H1 (cell line): ENCODE measurements at regions not wholly inside any gene's neighbourhood (a gene's known extent, or its start where the extent isn't known, plus 50 kb on each side); places are given as distances from the start of the nearest gene placed in this dataset.
A peak's percentile ranks its signal among the peaks of the same experiment; 100 is the strongest.

Source experiments
- ATF3 ChIP-seq: IDR thresholded peaks from 2 replicates; pipeline ENCODE4 v1.6.1; 2011; ENCODE audit warnings: low read depth, mild to moderate bottlenecking, low read length; ENCODE audit not compliant: insufficient read depth
- KDM1A ChIP-seq: fragments of 200-600, 300-600 bp; sonication (generic); IDR thresholded peaks from 2 replicates; pipeline ENCODE4 v1.7.1; 2016; ENCODE audit warnings: mild to moderate bottlenecking, low read length, borderline replicate concordance
- RFX5 ChIP-seq: IDR thresholded peaks from 2 replicates; pipeline ENCODE4 v1.6.1; 2011; ENCODE audit warnings: low read depth, low read length, improper control_type of control experiment, borderline replicate concordance
- TAF1 ChIP-seq: IDR thresholded peaks from 2 replicates; pipeline ENCODE4 v1.6.1; 2011; ENCODE audit warnings: mild to moderate bottlenecking, low read depth, low read length
- ZNF274 ChIP-seq: IDR thresholded peaks from 2 replicates; pipeline ENCODE4 v1.7.0; 2012; ENCODE audit warnings: low read length, borderline replicate concordance; ENCODE audit errors: extremely low read depth
- TF ChIP-seq, protein P1 (sequence below), 3 experiments: IDR thresholded peaks; 1 replicate in 2 of 3; 2 replicates in 1 of 3; pipeline versions ENCODE4 v1.5.1 to v1.6.1; 2011; ENCODE audit warnings: low read length in 3 of 3, mild to moderate bottlenecking in 3 of 3, inconsistent platforms in 2 of 3, low read depth in 1 of 3, moderate library complexity in 1 of 3; ENCODE audit not compliant: insufficient read depth in 1 of 3; ENCODE audit errors: control extremely low read depth in 1 of 3

DNA sequence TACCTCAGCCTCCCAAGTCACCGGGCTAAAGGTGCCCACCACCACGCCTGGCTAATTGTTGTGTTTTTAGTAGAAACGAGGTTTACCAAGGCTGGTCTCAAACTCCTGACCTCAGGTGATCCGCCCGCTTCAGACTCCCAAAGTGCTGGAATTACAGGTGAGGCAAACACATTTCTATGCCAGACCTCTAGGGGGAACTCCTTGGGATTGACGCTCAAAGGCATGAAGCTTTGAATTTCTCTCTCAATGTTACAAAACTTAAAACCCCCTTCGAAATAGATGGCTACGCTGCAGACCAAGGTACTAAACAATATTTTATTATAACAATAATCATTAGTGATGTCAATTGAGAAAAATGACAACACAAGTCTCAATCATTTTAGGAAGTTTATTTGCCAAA, 330.0 kb downstream of the SETD4 start:
- TF ChIP-seq TAF1 (no peak), ATF3 (no peak), RFX5 (no peak), KDM1A (no peak), ZNF274 (no peak)
- TF ChIP-seq, protein P1, sequence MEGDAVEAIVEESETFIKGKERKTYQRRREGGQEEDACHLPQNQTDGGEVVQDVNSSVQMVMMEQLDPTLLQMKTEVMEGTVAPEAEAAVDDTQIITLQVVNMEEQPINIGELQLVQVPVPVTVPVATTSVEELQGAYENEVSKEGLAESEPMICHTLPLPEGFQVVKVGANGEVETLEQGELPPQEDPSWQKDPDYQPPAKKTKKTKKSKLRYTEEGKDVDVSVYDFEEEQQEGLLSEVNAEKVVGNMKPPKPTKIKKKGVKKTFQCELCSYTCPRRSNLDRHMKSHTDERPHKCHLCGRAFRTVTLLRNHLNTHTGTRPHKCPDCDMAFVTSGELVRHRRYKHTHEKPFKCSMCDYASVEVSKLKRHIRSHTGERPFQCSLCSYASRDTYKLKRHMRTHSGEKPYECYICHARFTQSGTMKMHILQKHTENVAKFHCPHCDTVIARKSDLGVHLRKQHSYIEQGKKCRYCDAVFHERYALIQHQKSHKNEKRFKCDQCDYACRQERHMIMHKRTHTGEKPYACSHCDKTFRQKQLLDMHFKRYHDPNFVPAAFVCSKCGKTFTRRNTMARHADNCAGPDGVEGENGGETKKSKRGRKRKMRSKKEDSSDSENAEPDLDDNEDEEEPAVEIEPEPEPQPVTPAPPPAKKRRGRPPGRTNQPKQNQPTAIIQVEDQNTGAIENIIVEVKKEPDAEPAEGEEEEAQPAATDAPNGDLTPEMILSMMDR (IDR thresholded peaks at IDR 0.05; ENCODE audit: control extremely low read depth in 1 of 3, insufficient read depth in 1 of 3, low read depth in 1 of 3, low read length in 3 of 3) = peak; percentile 4 to 43 (median 5); a peak in 3 of 4 replicates
